Endothelial cell of umbilical vein (primary cell): ENCODE measurements at regions not wholly inside any gene's neighbourhood (a gene's known extent, or its start where the extent isn't known, plus 50 kb on each side); places are given as distances from the start of the nearest gene placed in this dataset.

Experiments used
- BruUV-seq: library from RNA; stranded (reverse); fragments of 400-500 nt; replicated peaks from 2 replicates; lab custom pipeline; 2021; lab: Mats Ljungman, UMichigan
- CTCF ChIA-PET: fragments of 300-600, 350-600 bp; sonication (Branson Sonifier 250); formaldehyde crosslinking; loops from one replicate; lab custom pipeline; 2021; ENCODE audit warnings: antibody characterized with exemption, inconsistent platforms; lab: Charles Lee
- POLR2A ChIA-PET: fragments of 300-600, 350-600 bp; sonication (Branson Sonifier 250); formaldehyde crosslinking; loops from one replicate; lab custom pipeline; 2021; ENCODE audit warnings: antibody characterized with exemption, inconsistent platforms; lab: Charles Lee
- DNase-seq: peaks from one replicate; pipeline ENCODE4 v3.0.0-alpha.2; 2011; ENCODE audit warnings: low read depth, low spot score
- FAIRE-seq: peaks from 2 replicates; lab custom pipeline; 2011; peaks lifted over from hg19 to GRCh38; lab: Jason Lieb, UNC
- H2AFZ ChIP-seq: 2 replicates; pipeline ENCODE4 v1.6.0; 2012; ENCODE audit warnings: low read depth, low read length, control low read depth, inconsistent platforms
- H3K27ac ChIP-seq: 2 replicates; pipeline ENCODE4 v1.5.1; 2011; ENCODE audit warnings: low read depth, mild to moderate bottlenecking, control low read depth, low read length, moderate library complexity; ENCODE audit not compliant: insufficient read depth
- H3K27me3 ChIP-seq, 2 experiments: 2 replicates each; pipeline versions ENCODE4 v1.6.0 to v1.6.1; 2011; ENCODE audit warnings: low read length in 2 of 2, mixed read lengths in 1 of 2; ENCODE audit not compliant: control insufficient read depth in 2 of 2, insufficient read depth in 2 of 2
- H3K36me3 ChIP-seq, 2 experiments: 2 replicates in 1 of 2; 3 replicates in 1 of 2; pipeline ENCODE4 v1.5.1; 2011; ENCODE audit warnings: low read length in 2 of 2, mild to moderate bottlenecking in 1 of 2, moderate library complexity in 1 of 2; ENCODE audit not compliant: control insufficient read depth in 2 of 2, insufficient read depth in 2 of 2; ENCODE audit errors: extremely low read depth in 1 of 2
- H3K4me1 ChIP-seq: 3 replicates; pipeline ENCODE4 v1.5.1; 2011; ENCODE audit warnings: mild to moderate bottlenecking, low read length; ENCODE audit not compliant: control insufficient read depth, insufficient read depth; ENCODE audit errors: extremely low read depth
- H3K4me2 ChIP-seq: 2 replicates; pipeline ENCODE4 v1.6.1; 2011; ENCODE audit warnings: low read length, control low read depth, mixed read lengths; ENCODE audit not compliant: insufficient read depth
- H3K4me3 ChIP-seq, 3 experiments: fragments of 200-600 bp in 1 of 3; sonication (generic), shearing (Covaris generic) in 1 of 3; replicated peaks in 1 of 3; 2 replicates each; pipeline ENCODE4 v1.5.1; 2011 to 2016; ENCODE audit warnings: control low read depth in 3 of 3, low read length in 3 of 3, mild to moderate bottlenecking in 2 of 3, inconsistent platforms in 1 of 3, low read depth in 1 of 3, moderate library complexity in 1 of 3; ENCODE audit not compliant: insufficient read depth in 1 of 3
- H3K79me2 ChIP-seq: 2 replicates; pipeline ENCODE4 v1.6.0; 2012; ENCODE audit warnings: low read length, inconsistent platforms; ENCODE audit not compliant: control insufficient read depth, insufficient read depth
- H3K9ac ChIP-seq: replicated peaks from 2 replicates; pipeline ENCODE3; 2011; ENCODE audit warnings: low read length, control low read depth; ENCODE audit not compliant: insufficient read depth; ENCODE audit errors: extremely low read depth
- H3K9me1 ChIP-seq: replicated peaks from 3 replicates; pipeline ENCODE4 v1.6.0; 2011; ENCODE audit warnings: mild to moderate bottlenecking, low read length; ENCODE audit not compliant: control insufficient read depth, insufficient read depth; ENCODE audit errors: extremely low read depth
- H3K9me3 ChIP-seq: replicated peaks from 2 replicates; pipeline ENCODE4 v1.5.1; 2012; ENCODE audit warnings: low read length, inconsistent platforms; ENCODE audit not compliant: control insufficient read depth, insufficient read depth
- H4K20me1 ChIP-seq: replicated peaks from 2 replicates; pipeline ENCODE3; 2011; ENCODE audit warnings: mild to moderate bottlenecking, low read length; ENCODE audit not compliant: control insufficient read depth, insufficient read depth; ENCODE audit errors: extremely low read depth
- CTCF ChIP-seq, 2 donors: IDR thresholded peaks; 1 replicate in 1 of 2; 2 replicates in 1 of 2; pipeline ENCODE4 v1.5.1; 2011; ENCODE audit warnings: low read length in 2 of 2, mild to moderate bottlenecking in 2 of 2, moderate library complexity in 2 of 2, control low read depth in 1 of 2, inconsistent platforms in 1 of 2, low read depth in 1 of 2; ENCODE audit not compliant: insufficient read depth in 1 of 2; ENCODE audit errors: extremely low read depth in 1 of 2
- EZH2 ChIP-seq: IDR thresholded peaks from 2 replicates; pipeline ENCODE4 v1.6.1; 2012; ENCODE audit warnings: borderline replicate concordance, low read depth, mild to moderate bottlenecking, moderate library complexity, low read length, inconsistent platforms; ENCODE audit not compliant: severe bottlenecking
- FOS ChIP-seq: IDR thresholded peaks from 2 replicates; pipeline ENCODE4 v1.6.1; 2011; ENCODE audit warnings: mild to moderate bottlenecking, low read length, moderate library complexity, borderline replicate concordance; ENCODE audit not compliant: insufficient read depth
- GATA2 ChIP-seq: IDR thresholded peaks from 2 replicates; pipeline ENCODE4 v1.7.0; 2011; ENCODE audit warnings: low read depth, mild to moderate bottlenecking, moderate library complexity, mixed read lengths, low read length; ENCODE audit not compliant: insufficient read length, insufficient read depth
- JUN ChIP-seq: IDR thresholded peaks from 2 replicates; pipeline ENCODE4 v1.6.1; 2011; ENCODE audit warnings: borderline replicate concordance, low read depth; ENCODE audit not compliant: insufficient read length, insufficient read depth
- MAX ChIP-seq: IDR thresholded peaks from 2 replicates; pipeline ENCODE4 v1.6.1; 2011; ENCODE audit not compliant: insufficient read depth, insufficient read length
- MYC ChIP-seq: IDR thresholded peaks from one replicate; pipeline ENCODE4 v1.6.1; 2011; ENCODE audit warnings: mild to moderate bottlenecking, low read depth, low read length
- POLR2A ChIP-seq: IDR thresholded peaks from 2 replicates; pipeline ENCODE4 v1.6.1; 2012; ENCODE audit warnings: low read depth, mild to moderate bottlenecking, control low read depth, low read length
- dilution Hi-C: fragments of 300-500 bp; cut with MboI; formaldehyde crosslinking; loops from one replicate; pipeline ENCODE4 v1.15.0; 2019; ENCODE audit warnings: low sequenced_read_pairs; ENCODE audit not compliant: extremely low pct_ligation_motif_present
- intact Hi-C: fragments of 100-400 bp; cut with micrococcal nuclease; formaldehyde crosslinking; loops from one replicate; pipeline ENCODE4 v1.10.0; 2022

GRCh38 chr2:6676776-6677175, 188.9 kb downstream of the CMPK2 start:
- FAIRE-seq: no peak
- intact Hi-C loops: no loop called here
- BruUV-seq: no TSS peak

More at GRCh38 chr2:6676776-6677175, 188.9 kb downstream of the CMPK2 start:
- ChIA-PET CTCF (no interaction called here), POLR2A (no interaction called here)
- Histone ChIP-seq H3K9ac (no peak overlapping the region), H3K36me3 (no peaks in the 10 kb centered on the region), H3K4me1 (no peaks in the 10 kb centered on the region), H4K20me1 (no peaks in the 10 kb centered on the region), H3K4me3 (no peak overlapping the region), H3K27me3 (no peaks in the 10 kb centered on the region), H3K4me2 (no peak overlapping the region), H3K9me3 (peaks cover 9% of the 10 kb centered on the region), H3K9me1 (no peaks in the 10 kb centered on the region), H2AFZ (no peak overlapping the region), H3K27ac (no peak overlapping the region), H3K79me2 (no peaks in the 10 kb centered on the region)
- dilution Hi-C loops: no loop called here
- no peak for DNase-seq
- no peak for TF ChIP-seq FOS
- no peak for TF ChIP-seq JUN
- TF ChIP-seq POLR2A: no peak
- no peak for TF ChIP-seq GATA2
- TF ChIP-seq MAX: no peak
- no peak for TF ChIP-seq MYC
- no peak for TF ChIP-seq CTCF (IDR thresholded peaks at IDR 0.05; ENCODE audit: extremely low read depth in 1 of 2, insufficient read depth in 1 of 2, low read depth in 1 of 2, low read length in 2 of 2)
- no peak for TF ChIP-seq EZH2
